Endothelial cell of umbilical vein (primary cell): ENCODE measurements at regions not wholly inside any gene's neighbourhood (a gene's known extent, or its start where the extent isn't known, plus 50 kb on each side); places are given as distances from the start of the nearest gene placed in this dataset.

Source experiments
- EZH2 ChIP-seq: IDR thresholded peaks from 2 replicates; pipeline ENCODE4 v1.6.1; 2012; ENCODE audit warnings: borderline replicate concordance, low read depth, mild to moderate bottlenecking, moderate library complexity, low read length, inconsistent platforms; ENCODE audit not compliant: severe bottlenecking
- POLR2A ChIP-seq: IDR thresholded peaks from 2 replicates; pipeline ENCODE4 v1.6.1; 2012; ENCODE audit warnings: low read depth, mild to moderate bottlenecking, control low read depth, low read length
- POLR2AphosphoS5 ChIP-seq: IDR thresholded peaks from 2 replicates; pipeline ENCODE4 v1.6.1; 2012; ENCODE audit warnings: low read depth, mild to moderate bottlenecking, control low read depth, low read length, moderate library complexity; ENCODE audit not compliant: insufficient read depth
- TF ChIP-seq, protein P1 (sequence below), 2 donors: IDR thresholded peaks; 1 replicate in 1 of 2; 2 replicates in 1 of 2; pipeline ENCODE4 v1.5.1; 2011; ENCODE audit warnings: low read length in 2 of 2, mild to moderate bottlenecking in 2 of 2, moderate library complexity in 2 of 2, control low read depth in 1 of 2, inconsistent platforms in 1 of 2, low read depth in 1 of 2; ENCODE audit not compliant: insufficient read depth in 1 of 2; ENCODE audit errors: extremely low read depth in 1 of 2
- TF ChIP-seq, protein P2 (sequence below): IDR thresholded peaks from 2 replicates; pipeline ENCODE4 v1.6.1; 2011; ENCODE audit not compliant: insufficient read depth, insufficient read length

DNA sequence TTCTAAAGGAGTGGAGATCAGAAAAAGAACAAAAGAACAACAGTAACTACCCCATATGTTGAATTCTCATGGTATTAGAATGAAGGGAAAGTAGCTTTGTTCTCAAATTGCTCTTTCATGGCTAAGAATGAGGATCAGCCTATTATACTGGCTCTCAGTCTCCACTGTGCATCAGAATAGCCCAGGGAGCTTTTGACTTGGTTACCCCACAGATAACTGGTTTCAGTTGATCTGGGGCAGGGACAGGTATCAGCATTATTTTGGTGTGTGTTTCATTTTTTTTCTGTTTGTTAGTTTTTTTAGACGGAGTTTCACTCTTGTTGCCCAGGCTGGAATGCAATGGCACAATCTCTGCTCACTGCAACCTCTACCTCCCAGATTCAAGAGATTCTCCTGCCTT lies 311.7 kb upstream of the TLE3 start:
- TF ChIP-seq POLR2A (no peak), EZH2 (no peak), POLR2AphosphoS5 (no peak)
- TF ChIP-seq, protein P1, sequence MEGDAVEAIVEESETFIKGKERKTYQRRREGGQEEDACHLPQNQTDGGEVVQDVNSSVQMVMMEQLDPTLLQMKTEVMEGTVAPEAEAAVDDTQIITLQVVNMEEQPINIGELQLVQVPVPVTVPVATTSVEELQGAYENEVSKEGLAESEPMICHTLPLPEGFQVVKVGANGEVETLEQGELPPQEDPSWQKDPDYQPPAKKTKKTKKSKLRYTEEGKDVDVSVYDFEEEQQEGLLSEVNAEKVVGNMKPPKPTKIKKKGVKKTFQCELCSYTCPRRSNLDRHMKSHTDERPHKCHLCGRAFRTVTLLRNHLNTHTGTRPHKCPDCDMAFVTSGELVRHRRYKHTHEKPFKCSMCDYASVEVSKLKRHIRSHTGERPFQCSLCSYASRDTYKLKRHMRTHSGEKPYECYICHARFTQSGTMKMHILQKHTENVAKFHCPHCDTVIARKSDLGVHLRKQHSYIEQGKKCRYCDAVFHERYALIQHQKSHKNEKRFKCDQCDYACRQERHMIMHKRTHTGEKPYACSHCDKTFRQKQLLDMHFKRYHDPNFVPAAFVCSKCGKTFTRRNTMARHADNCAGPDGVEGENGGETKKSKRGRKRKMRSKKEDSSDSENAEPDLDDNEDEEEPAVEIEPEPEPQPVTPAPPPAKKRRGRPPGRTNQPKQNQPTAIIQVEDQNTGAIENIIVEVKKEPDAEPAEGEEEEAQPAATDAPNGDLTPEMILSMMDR (IDR thresholded peaks at IDR 0.05; ENCODE audit: extremely low read depth in 1 of 2, insufficient read depth in 1 of 2, low read depth in 1 of 2, low read length in 2 of 2) = no peak
- TF ChIP-seq, protein P2, sequence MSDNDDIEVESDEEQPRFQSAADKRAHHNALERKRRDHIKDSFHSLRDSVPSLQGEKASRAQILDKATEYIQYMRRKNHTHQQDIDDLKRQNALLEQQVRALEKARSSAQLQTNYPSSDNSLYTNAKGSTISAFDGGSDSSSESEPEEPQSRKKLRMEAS = no peak
